MM.1S (cell line): ENCODE measurements at regions not wholly inside any gene's neighbourhood (a gene's known extent, or its start where the extent isn't known, plus 50 kb on each side); places are given as distances from the start of the nearest gene placed in this dataset.

Experiments
- EZH2 ChIP-seq: fragments of 300-600 bp; sonication (generic); optimal IDR thresholded peaks from 2 replicates; pipeline ENCODE3; 2017; ENCODE audit warnings: low read depth, mild to moderate bottlenecking, antibody characterized with exemption, low read length, mixed read lengths
- EZH2phosphoT487 ChIP-seq: fragments of 300-600 bp; sonication (generic); IDR thresholded peaks from 2 replicates; pipeline ENCODE4 v1.6.1; 2018; ENCODE audit warnings: antibody characterized with exemption, low read length
- TF ChIP-seq, protein P1 (sequence below): fragments of 300-600 bp; sonication (generic); IDR thresholded peaks from 2 replicates; pipeline ENCODE4 v1.5.1; 2016; ENCODE audit warnings: antibody characterized with exemption, low read length, mixed read lengths

DNA sequence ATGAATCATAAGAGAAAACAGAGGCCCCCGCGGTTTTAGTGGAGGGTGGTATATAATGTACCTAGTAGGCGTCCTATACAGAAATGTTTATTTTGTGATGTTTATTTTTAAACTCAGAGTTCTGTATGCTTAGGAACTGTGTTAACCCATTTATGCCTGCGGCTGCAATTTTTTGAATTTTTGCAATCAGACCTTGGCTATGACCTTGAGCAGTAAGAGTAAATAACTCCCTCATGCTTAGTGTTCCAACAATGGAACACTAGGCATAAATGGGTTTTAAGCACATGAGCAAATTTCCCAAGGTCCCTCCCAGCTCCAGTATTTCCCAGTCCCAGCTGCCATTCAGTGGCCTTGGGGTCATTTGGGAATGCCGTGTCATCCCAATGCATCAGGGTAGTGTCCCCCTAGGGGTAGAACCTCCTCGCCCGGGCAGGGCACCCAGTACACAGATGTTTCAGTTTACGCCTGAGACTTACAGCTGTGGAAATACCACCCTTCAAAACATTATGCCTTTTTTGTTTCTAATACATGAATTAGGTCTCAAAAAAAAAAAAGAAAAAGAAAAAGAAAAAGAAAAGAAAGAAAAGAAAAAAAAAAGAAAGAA, 605.8 kb upstream of the CDH11 start:
- TF ChIP-seq, protein P1, sequence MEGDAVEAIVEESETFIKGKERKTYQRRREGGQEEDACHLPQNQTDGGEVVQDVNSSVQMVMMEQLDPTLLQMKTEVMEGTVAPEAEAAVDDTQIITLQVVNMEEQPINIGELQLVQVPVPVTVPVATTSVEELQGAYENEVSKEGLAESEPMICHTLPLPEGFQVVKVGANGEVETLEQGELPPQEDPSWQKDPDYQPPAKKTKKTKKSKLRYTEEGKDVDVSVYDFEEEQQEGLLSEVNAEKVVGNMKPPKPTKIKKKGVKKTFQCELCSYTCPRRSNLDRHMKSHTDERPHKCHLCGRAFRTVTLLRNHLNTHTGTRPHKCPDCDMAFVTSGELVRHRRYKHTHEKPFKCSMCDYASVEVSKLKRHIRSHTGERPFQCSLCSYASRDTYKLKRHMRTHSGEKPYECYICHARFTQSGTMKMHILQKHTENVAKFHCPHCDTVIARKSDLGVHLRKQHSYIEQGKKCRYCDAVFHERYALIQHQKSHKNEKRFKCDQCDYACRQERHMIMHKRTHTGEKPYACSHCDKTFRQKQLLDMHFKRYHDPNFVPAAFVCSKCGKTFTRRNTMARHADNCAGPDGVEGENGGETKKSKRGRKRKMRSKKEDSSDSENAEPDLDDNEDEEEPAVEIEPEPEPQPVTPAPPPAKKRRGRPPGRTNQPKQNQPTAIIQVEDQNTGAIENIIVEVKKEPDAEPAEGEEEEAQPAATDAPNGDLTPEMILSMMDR, result no peak
- TF ChIP-seq EZH2 (no peak), EZH2phosphoT487 (no peak)
